HAP-1 (cell line): ENCODE measurements at regions not wholly inside any gene's neighbourhood (a gene's known extent, or its start where the extent isn't known, plus 50 kb on each side); places are given as distances from the start of the nearest gene placed in this dataset.

ENCODE experiments used
- DNase-seq, 2 experiments: peaks; one replicate each; pipeline ENCODE4 v3.0.0-alpha.2; 2016 to 2020; ENCODE audit warnings: low spot score in 2 of 2
- H3K27me3 ChIP-seq: fragments of 250-450 bp; sonication (Bioruptor Pico); 2 replicates; pipeline ENCODE4 v1.5.1; 2020; ENCODE audit warnings: low read depth, mild to moderate bottlenecking, moderate library complexity
- H3K36me3 ChIP-seq: fragments of 250-450 bp; sonication (Bioruptor Pico); replicated peaks from 2 replicates; pipeline ENCODE4 v1.5.1; 2020; ENCODE audit warnings: mild to moderate bottlenecking
- H3K4me1 ChIP-seq: fragments of 250-450 bp; sonication (Bioruptor Pico); 2 replicates; pipeline ENCODE4 v1.5.1; 2020; ENCODE audit warnings: mild to moderate bottlenecking
- H3K4me3 ChIP-seq: fragments of 250-450 bp; sonication (Bioruptor Pico); 2 replicates; pipeline ENCODE4 v1.5.1; 2020; ENCODE audit warnings: mild to moderate bottlenecking, moderate library complexity
- H3K9me3 ChIP-seq: fragments of 250-450 bp; sonication (Bioruptor Pico); 2 replicates; pipeline ENCODE4 v1.5.1; 2020; ENCODE audit warnings: mild to moderate bottlenecking, moderate library complexity
- in situ Hi-C: fragments of 300-500 bp; cut with MboI; formaldehyde crosslinking; loops from 3 replicates; pipeline ENCODE4 v1.14.3; 2020; ENCODE audit warnings: low sequenced_read_pairs, inconsistent platforms, mixed read lengths

GRCh38 chr9:107940616-107941595 is 451.3 kb upstream of the KLF4 start:
- in situ Hi-C loops, result no loop called here
- Histone ChIP-seq H3K4me1 (no peaks in the 10 kb centered on the region), H3K4me3 (no peak overlapping the region), H3K9me3 (no peaks in the 10 kb centered on the region), H3K27me3 (no peaks in the 10 kb centered on the region), H3K36me3 (no peaks in the 10 kb centered on the region)
- no peak for DNase-seq

GRCh38 chr9:107938801-107939386 is 449.3 kb upstream of the KLF4 start:
- in situ Hi-C loops, result no loop called here
- Histone ChIP-seq H3K27me3 (no peaks in the 10 kb centered on the region), H3K4me1 (no peaks in the 10 kb centered on the region), H3K36me3 (no peaks in the 10 kb centered on the region), H3K9me3 (no peaks in the 10 kb centered on the region), H3K4me3 (no peak overlapping the region)
- no peak for DNase-seq

- no peaks in the 10 kb centered on the region for H3K27me3 ChIP-seq
- in situ Hi-C loops, result no loop called here
- no peak for DNase-seq
Observed at GRCh38 chr9:107935931-107936330, 446.4 kb upstream of the KLF4 start.

GRCh38 chr9:107933516-107933915 is 443.9 kb upstream of the KLF4 start:
- H3K36me3 ChIP-seq, result no peaks in the 10 kb centered on the region
- H3K4me1 ChIP-seq, result no peaks in the 10 kb centered on the region
- in situ Hi-C loops, result no loop called here
- no peak overlapping the region for H3K4me3 ChIP-seq
- DNase-seq, result no peak
- no peaks in the 10 kb centered on the region for H3K9me3 ChIP-seq
- no peaks in the 10 kb centered on the region for H3K27me3 ChIP-seq

More at GRCh38 chr9:107935931-107936330, 446.4 kb upstream of the KLF4 start:
- Histone ChIP-seq H3K4me1 (no peaks in the 10 kb centered on the region), H3K4me3 (no peak overlapping the region), H3K36me3 (no peaks in the 10 kb centered on the region), H3K9me3 (no peaks in the 10 kb centered on the region)

GRCh38 chr9:107933097-107933496 is 443.5 kb upstream of the KLF4 start:
- Histone ChIP-seq H3K4me3 (no peak overlapping the region), H3K27me3 (no peaks in the 10 kb centered on the region), H3K4me1 (no peaks in the 10 kb centered on the region), H3K36me3 (no peaks in the 10 kb centered on the region), H3K9me3 (no peaks in the 10 kb centered on the region)
- DNase-seq, result no peak
- in situ Hi-C loops, result no loop called here

GRCh38 chr9:107932601-107933000 is 443.0 kb upstream of the KLF4 start:
- Histone ChIP-seq H3K27me3 (no peaks in the 10 kb centered on the region), H3K9me3 (no peaks in the 10 kb centered on the region), H3K4me3 (no peak overlapping the region), H3K4me1 (no peaks in the 10 kb centered on the region), H3K36me3 (no peaks in the 10 kb centered on the region)
- in situ Hi-C loops, result no loop called here
- no peak for DNase-seq

GRCh38 chr9:107932046-107932445 is 442.5 kb upstream of the KLF4 start:
- in situ Hi-C loops, result no loop called here
- Histone ChIP-seq H3K36me3 (no peaks in the 10 kb centered on the region), H3K4me3 (no peak overlapping the region), H3K27me3 (no peaks in the 10 kb centered on the region), H3K9me3 (no peaks in the 10 kb centered on the region), H3K4me1 (no peaks in the 10 kb centered on the region)
- no peak for DNase-seq

GRCh38 chr9:107931071-107931715 is 441.6 kb upstream of the KLF4 start:
- DNase-seq, result no peak
- Histone ChIP-seq H3K27me3 (no peaks in the 10 kb centered on the region), H3K4me3 (no peak overlapping the region), H3K36me3 (no peaks in the 10 kb centered on the region), H3K4me1 (no peaks in the 10 kb centered on the region), H3K9me3 (no peaks in the 10 kb centered on the region)
- in situ Hi-C loops, result no loop called here

GRCh38 chr9:107929443-107929842 is 439.9 kb upstream of the KLF4 start:
- Histone ChIP-seq H3K9me3 (no peaks in the 10 kb centered on the region), H3K36me3 (no peaks in the 10 kb centered on the region), H3K27me3 (no peaks in the 10 kb centered on the region), H3K4me3 (no peak overlapping the region), H3K4me1 (no peaks in the 10 kb centered on the region)
- no peak for DNase-seq
- in situ Hi-C loops, result no loop called here

GRCh38 chr9:107928701-107929371 is 439.3 kb upstream of the KLF4 start:
- no peak overlapping the region for H3K4me3 ChIP-seq
- no peaks in the 10 kb centered on the region for H3K4me1 ChIP-seq
- DNase-seq, result no peak
- H3K9me3 ChIP-seq, result no peaks in the 10 kb centered on the region
- no peaks in the 10 kb centered on the region for H3K27me3 ChIP-seq
- in situ Hi-C loops, result no loop called here
- no peaks in the 10 kb centered on the region for H3K36me3 ChIP-seq

- in situ Hi-C loops, result no loop called here
- no peaks in the 10 kb centered on the region for H3K36me3 ChIP-seq
Observed at GRCh38 chr9:107927276-107927675, 437.7 kb upstream of the KLF4 start.

GRCh38 chr9:107925749-107926297 is 436.3 kb upstream of the KLF4 start:
- no peak overlapping the region for H3K4me3 ChIP-seq
- in situ Hi-C loops, result no loop called here
- no peaks in the 10 kb centered on the region for H3K4me1 ChIP-seq
- H3K27me3 ChIP-seq, result no peaks in the 10 kb centered on the region
- H3K9me3 ChIP-seq, result no peaks in the 10 kb centered on the region
- DNase-seq, result no peak
- no peaks in the 10 kb centered on the region for H3K36me3 ChIP-seq

More at GRCh38 chr9:107927276-107927675, 437.7 kb upstream of the KLF4 start:
- Histone ChIP-seq H3K4me3 (no peak overlapping the region), H3K9me3 (no peaks in the 10 kb centered on the region), H3K4me1 (no peaks in the 10 kb centered on the region), H3K27me3 (no peaks in the 10 kb centered on the region)
- no peak for DNase-seq

GRCh38 chr9:107922260-107922659 is 432.7 kb upstream of the KLF4 start:
- Histone ChIP-seq H3K27me3 (no peaks in the 10 kb centered on the region), H3K36me3 (no peaks in the 10 kb centered on the region), H3K4me3 (no peak overlapping the region), H3K9me3 (no peaks in the 10 kb centered on the region), H3K4me1 (no peaks in the 10 kb centered on the region)
- no peak for DNase-seq
- in situ Hi-C loops, result no loop called here
